ENCODE measurements at regions not wholly inside any gene's neighbourhood (a gene's known extent, or its start where the extent isn't known, plus 50 kb on each side); places are given as distances from the start of the nearest gene placed in this dataset.

DNA sequence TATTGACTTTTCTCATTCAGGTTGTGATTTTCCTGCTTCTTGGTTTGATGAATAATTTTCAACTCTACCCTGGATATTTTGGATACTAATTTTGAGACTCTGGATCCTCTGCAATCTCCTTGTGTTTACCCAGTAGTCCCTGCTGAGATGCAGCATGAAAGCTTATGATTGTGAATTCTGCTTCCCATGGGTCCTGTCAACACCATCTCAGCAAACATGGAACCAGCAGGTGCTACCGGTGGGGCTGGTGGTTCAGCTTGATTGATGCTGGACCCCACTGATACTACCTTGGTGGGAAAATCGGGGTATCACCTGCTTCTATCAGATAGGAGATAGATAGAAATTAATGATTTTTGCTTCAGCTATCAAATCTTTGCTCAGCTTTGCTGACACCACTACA is 81.1 kb downstream of the SOWAHC start:
- TF ChIP-seq, protein P1, sequence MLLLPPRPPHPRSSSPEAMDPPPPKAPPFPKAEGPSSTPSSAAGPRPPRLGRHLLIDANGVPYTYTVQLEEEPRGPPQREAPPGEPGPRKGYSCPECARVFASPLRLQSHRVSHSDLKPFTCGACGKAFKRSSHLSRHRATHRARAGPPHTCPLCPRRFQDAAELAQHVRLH (tag by site-specific recombination; IDR thresholded peaks at IDR 0.05): no peak
- TF ChIP-seq, protein P2, sequence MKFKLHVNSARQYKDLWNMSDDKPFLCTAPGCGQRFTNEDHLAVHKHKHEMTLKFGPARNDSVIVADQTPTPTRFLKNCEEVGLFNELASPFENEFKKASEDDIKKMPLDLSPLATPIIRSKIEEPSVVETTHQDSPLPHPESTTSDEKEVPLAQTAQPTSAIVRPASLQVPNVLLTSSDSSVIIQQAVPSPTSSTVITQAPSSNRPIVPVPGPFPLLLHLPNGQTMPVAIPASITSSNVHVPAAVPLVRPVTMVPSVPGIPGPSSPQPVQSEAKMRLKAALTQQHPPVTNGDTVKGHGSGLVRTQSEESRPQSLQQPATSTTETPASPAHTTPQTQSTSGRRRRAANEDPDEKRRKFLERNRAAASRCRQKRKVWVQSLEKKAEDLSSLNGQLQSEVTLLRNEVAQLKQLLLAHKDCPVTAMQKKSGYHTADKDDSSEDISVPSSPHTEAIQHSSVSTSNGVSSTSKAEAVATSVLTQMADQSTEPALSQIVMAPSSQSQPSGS (tag by site-specific recombination; IDR thresholded peaks at IDR 0.05; ENCODE audit: low read depth): no peak
- no peak for TF ChIP-seq ZNF175 (tag by site-specific recombination; IDR thresholded peaks at IDR 0.05)
- TF ChIP-seq, protein P3, sequence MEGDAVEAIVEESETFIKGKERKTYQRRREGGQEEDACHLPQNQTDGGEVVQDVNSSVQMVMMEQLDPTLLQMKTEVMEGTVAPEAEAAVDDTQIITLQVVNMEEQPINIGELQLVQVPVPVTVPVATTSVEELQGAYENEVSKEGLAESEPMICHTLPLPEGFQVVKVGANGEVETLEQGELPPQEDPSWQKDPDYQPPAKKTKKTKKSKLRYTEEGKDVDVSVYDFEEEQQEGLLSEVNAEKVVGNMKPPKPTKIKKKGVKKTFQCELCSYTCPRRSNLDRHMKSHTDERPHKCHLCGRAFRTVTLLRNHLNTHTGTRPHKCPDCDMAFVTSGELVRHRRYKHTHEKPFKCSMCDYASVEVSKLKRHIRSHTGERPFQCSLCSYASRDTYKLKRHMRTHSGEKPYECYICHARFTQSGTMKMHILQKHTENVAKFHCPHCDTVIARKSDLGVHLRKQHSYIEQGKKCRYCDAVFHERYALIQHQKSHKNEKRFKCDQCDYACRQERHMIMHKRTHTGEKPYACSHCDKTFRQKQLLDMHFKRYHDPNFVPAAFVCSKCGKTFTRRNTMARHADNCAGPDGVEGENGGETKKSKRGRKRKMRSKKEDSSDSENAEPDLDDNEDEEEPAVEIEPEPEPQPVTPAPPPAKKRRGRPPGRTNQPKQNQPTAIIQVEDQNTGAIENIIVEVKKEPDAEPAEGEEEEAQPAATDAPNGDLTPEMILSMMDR (tag by site-specific recombination; IDR thresholded peaks at IDR 0.05): no peak
- no peak for TF ChIP-seq KLF10 (tag by site-specific recombination; IDR thresholded peaks at IDR 0.05)
- TF ChIP-seq ZNF335 (tag by site-specific recombination; conservative IDR thresholded peaks at IDR 0.05): no peak
- no peak for TF ChIP-seq ZFHX2 (tag by site-specific recombination; conservative IDR thresholded peaks at IDR 0.05)
- TF ChIP-seq ZNF830 (tag by site-specific recombination; IDR thresholded peaks at IDR 0.05; ENCODE audit: low read depth): no peak

Data from HEK293 (cell line).